IPS-18a (cell line): ENCODE measurements at regions not wholly inside any gene's neighbourhood (a gene's known extent, or its start where the extent isn't known, plus 50 kb on each side); places are given as distances from the start of the nearest gene placed in this dataset.
"Not testable (repeated sequence)": the region's sequence is repeated elsewhere in the genome, so short reads cannot be mapped to it uniquely, and the experiment has no call there.

Experiments
- H3K27ac ChIP-seq: one replicate; pipeline ENCODE4 v1.5.1; 2013; ENCODE audit warnings: low read length
- H3K27me3 ChIP-seq: one replicate; pipeline ENCODE4 v1.6.1; 2013; ENCODE audit warnings: mild to moderate bottlenecking, low read length; ENCODE audit not compliant: control insufficient read depth, insufficient read depth
- H3K36me3 ChIP-seq: one replicate; pipeline ENCODE4 v1.6.1; 2013; ENCODE audit warnings: low read depth, low read length; ENCODE audit not compliant: control insufficient read depth
- H3K4me1 ChIP-seq: one replicate; pipeline ENCODE4 v1.6.1; 2013; ENCODE audit warnings: low read depth, low read length; ENCODE audit not compliant: control insufficient read depth
- H3K4me3 ChIP-seq: one replicate; pipeline ENCODE4 v1.5.1; 2013; ENCODE audit warnings: low read length
- H3K9ac ChIP-seq: one replicate; pipeline ENCODE4 v1.6.1; 2013; ENCODE audit warnings: mild to moderate bottlenecking, low read length, moderate library complexity
- H3K9me3 ChIP-seq: one replicate; pipeline ENCODE4 v1.6.1; 2013; ENCODE audit warnings: low read depth, low read length; ENCODE audit not compliant: control insufficient read depth

DNA sequence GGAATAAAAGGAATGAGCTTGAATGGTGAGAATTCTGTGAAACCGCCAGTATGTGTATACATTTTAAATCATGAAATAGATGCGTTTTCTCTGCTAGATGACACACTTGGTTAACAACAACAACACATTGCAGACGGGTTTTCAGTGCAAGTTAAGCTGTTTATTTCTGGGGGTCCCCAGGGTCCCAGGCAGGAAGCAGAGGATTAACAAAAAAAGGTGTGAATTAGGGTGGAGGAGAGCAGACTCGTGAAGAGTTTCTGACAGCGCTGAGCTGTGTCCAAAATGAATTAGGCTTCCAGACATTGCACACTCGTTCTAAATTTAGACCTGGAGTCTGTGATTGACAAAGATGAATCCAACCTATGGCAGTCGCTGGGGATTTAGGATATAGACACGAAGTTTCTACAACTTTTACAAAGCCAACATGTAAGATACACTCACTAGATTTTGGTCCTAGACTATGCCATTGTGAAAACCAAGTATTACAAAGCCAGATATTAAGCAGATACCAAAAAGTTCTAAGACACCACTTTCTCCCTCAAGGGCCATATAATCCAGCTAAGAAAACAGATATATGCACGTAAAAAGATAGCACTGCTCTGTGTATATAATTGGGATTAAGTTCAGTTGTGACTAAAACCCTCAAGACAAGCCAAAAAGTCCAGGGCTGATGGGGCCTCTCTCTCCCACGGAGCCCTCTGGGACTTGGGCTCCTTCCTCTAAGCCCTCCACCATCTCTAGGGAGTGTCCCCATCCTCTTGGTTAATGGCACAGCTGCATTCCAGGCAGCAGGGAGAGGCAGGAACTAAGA is 120.2 kb downstream of the ACAA2 start:
- Histone ChIP-seq H3K9me3 (no peaks in the 10 kb centered on the region), H3K27me3 (no peaks in the 10 kb centered on the region), H3K27ac (no peak overlapping the region), H3K9ac (no peak overlapping the region), H3K4me1 (peaks cover 6% of the 10 kb centered on the region), H3K36me3 (no peaks in the 10 kb centered on the region), H3K4me3 (no peak overlapping the region)

DNA sequence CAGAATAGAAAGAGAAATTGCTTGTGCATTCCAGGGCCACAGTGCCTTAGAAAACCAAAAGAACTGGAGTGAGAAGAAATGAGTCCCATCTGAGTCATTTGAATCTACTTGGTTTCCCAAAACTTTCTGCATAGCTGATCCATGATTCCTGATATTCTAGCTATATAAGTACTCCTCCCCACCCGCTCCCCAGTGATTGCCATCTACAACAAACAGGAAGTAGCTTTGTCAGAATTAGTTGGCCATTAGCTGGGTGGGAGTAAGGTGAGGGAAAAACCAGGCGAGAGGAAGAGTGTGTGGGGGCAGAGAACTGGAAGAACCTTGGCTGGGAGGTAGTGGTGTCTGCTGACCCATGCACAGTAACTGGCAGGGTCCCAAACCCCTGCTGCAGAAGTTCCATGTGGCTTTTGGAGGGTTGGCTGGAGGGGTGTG is 122.1 kb downstream of the ACAA2 start:
- H3K27ac ChIP-seq = no peak overlapping the region
- no peaks in the 10 kb centered on the region for H3K27me3 ChIP-seq
- no peaks in the 10 kb centered on the region for H3K9me3 ChIP-seq
- H3K9ac ChIP-seq = no peak overlapping the region
- no peaks in the 10 kb centered on the region for H3K4me1 ChIP-seq
- no peaks in the 10 kb centered on the region for H3K36me3 ChIP-seq
- H3K4me3 ChIP-seq = no peak overlapping the region

DNA sequence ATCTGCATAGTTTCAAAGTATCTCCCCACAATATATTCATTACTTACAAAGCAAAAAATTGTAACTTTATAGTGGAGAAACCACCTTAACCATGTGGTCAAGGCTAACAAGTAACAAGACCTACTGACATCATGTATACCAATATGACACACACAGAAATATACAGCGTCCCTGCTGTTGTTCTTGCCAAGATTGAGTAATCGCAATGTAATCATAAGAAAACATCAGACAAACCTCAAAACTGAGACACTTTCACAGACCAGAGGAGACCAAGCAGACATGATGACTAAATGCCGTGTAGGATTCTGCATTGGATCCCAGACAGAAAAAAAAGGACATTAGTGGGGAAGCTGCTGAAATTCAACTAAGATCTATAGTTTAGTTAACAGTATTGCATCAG is 123.0 kb downstream of the ACAA2 start:
- H3K27ac ChIP-seq = no peak overlapping the region
- H3K4me1 ChIP-seq = no peaks in the 10 kb centered on the region
- H3K9ac ChIP-seq = no peak overlapping the region
- H3K36me3 ChIP-seq = no peaks in the 10 kb centered on the region
- no peaks in the 10 kb centered on the region for H3K27me3 ChIP-seq
- H3K9me3 ChIP-seq = no peaks in the 10 kb centered on the region
- no peak overlapping the region for H3K4me3 ChIP-seq

DNA sequence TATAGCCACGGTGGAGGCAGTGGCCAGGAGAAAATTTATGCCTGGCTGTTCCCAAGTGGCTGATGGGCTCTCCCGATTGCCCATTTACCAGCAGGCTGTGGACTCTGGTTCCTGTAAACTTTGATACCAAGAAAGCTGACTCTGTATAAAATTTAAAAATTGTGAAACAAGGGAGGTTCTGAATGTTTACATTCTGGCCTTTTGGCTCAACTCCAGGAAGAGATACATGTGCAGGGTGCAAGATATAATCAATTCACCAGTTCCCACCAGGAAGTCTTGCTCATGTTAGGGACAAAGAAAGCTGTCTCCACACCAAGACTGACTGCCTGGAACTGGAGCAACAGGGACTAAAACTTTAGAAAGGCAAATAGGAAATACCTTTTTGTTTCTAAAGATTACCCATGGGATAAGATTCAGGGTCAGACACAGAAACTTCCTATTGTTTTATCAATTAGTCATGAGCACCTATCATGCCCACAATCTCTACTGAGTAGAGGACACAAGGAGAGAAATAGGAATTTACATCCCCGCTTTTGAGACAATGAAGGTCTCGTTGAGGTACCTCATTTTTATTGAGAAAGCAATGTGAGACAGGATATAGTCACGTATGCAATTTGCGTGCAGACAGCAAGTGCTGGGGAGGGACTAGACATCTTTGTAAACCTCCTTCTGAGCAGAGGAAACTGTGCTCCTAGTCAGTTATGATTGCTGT is 123.5 kb downstream of the LIPG start:
- no peak overlapping the region for H3K9ac ChIP-seq

DNA sequence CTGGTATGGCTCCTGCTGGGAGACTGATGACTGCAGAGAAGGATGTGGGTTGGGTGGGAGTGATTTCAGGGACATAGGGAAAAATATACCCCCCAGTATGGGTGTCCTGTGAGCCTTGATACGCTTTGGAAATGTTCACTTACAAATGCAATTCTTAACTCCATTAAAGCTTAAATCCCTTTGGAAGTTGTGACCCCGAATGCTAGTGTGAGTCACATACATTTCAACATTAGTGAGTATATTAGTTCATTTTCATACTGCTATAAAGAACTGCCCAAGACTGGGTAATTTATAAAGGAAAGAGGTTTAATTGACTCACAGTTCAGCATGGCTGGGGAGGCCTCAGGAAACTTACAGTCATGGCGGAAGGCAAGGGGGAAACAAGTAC is 120.9 kb downstream of the LIPG start:
- not testable (repeated sequence) for H3K9me3 ChIP-seq, H3K27me3 ChIP-seq, H3K9ac ChIP-seq, H3K36me3 ChIP-seq, H3K4me1 ChIP-seq, H3K27ac ChIP-seq, H3K4me3 ChIP-seq

More for the DNA sequence above, 123.5 kb downstream of the LIPG start:
- H3K36me3 ChIP-seq = no peaks in the 10 kb centered on the region
- H3K27me3 ChIP-seq = no peaks in the 10 kb centered on the region
- no peaks in the 10 kb centered on the region for H3K9me3 ChIP-seq
- no peak overlapping the region for H3K4me3 ChIP-seq
- H3K27ac ChIP-seq = no peak overlapping the region
- no peaks in the 10 kb centered on the region for H3K4me1 ChIP-seq

DNA sequence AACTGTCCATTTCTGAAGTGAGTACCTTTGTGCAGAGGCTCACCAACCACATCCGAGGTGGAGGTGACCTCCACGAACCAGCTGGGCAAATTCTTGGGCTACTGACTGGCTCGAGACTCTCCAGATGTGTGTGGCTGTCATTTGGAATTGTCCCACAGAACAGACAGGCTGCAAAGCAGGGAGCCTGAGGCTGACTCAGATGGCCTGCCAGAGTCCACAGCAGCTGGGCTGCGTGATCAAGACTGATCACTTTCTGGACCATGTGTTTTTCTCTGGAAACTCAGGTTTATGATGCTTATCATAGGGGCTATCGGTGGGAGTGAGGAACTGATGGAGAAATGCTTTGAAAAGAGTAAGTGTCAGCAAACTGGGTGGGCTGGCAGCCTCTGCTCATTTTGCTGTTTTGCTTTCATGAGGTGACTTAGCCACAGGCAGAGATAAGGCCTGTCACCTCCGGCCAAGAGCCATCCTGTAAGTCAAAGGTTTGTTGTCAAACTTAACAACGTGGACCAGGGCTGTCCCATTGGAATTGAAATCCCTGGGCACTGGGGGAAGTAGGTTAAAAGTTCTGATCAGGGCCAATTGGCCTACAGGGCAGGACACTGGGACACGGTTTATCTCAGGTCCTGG is 120.4 kb downstream of the LIPG start:
- H3K27me3 ChIP-seq = no peaks in the 10 kb centered on the region
- H3K27ac ChIP-seq = no peak overlapping the region

DNA sequence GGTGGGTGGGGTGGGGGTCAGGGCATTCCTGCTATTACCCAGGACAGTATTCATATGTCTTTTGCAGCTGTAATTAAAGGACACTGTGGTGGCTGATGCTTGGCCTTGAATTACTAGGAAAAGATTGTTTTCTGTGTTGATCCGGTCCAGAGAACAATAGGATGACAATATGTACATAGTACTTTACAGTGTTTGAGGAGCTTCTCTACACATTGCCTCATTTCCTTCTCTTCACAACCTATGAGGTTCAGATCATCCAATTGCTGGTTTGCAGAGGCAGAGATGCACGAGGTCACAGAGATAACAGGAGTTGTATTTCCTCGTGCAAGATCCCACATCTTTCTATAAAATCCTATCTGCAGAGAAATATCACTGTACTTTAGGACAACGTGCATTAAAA is 119.5 kb downstream of the LIPG start:
- H3K9ac ChIP-seq = no peak overlapping the region
- no peak overlapping the region for H3K4me3 ChIP-seq
- H3K9me3 ChIP-seq = no peaks in the 10 kb centered on the region
- no peak overlapping the region for H3K27ac ChIP-seq
- no peaks in the 10 kb centered on the region for H3K27me3 ChIP-seq
- no peaks in the 10 kb centered on the region for H3K4me1 ChIP-seq
- no peaks in the 10 kb centered on the region for H3K36me3 ChIP-seq

More for the DNA sequence above, 120.4 kb downstream of the LIPG start:
- H3K4me3 ChIP-seq = no peak overlapping the region
- H3K9me3 ChIP-seq = no peaks in the 10 kb centered on the region
- H3K36me3 ChIP-seq = no peaks in the 10 kb centered on the region
- H3K4me1 ChIP-seq = no peaks in the 10 kb centered on the region
- H3K9ac ChIP-seq = no peak overlapping the region

DNA sequence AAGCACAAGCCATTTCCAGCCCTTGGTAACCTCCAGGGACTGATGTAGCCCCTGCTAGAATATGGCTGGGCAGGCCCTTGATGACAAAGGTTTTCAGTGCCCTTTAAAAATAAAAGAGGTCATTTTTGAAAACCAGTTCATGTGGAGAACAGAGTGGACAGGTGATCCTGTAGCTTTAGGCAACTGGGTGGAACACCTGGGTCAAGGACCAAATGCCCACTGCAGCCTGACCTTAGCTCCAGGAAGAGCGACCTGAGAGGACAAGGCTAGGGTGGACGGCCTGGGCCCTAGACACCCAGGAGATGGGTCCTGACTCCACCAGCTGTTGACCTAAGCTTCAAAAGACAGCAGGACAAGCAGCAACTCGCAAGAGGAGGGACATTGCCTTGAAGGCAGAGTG is 116.6 kb downstream of the LIPG start:
- Histone ChIP-seq H3K9me3 (no peaks in the 10 kb centered on the region), H3K4me1 (no peaks in the 10 kb centered on the region), H3K36me3 (no peaks in the 10 kb centered on the region), H3K27me3 (no peaks in the 10 kb centered on the region), H3K4me3 (no peak overlapping the region), H3K9ac (no peak overlapping the region), H3K27ac (no peak overlapping the region)

DNA sequence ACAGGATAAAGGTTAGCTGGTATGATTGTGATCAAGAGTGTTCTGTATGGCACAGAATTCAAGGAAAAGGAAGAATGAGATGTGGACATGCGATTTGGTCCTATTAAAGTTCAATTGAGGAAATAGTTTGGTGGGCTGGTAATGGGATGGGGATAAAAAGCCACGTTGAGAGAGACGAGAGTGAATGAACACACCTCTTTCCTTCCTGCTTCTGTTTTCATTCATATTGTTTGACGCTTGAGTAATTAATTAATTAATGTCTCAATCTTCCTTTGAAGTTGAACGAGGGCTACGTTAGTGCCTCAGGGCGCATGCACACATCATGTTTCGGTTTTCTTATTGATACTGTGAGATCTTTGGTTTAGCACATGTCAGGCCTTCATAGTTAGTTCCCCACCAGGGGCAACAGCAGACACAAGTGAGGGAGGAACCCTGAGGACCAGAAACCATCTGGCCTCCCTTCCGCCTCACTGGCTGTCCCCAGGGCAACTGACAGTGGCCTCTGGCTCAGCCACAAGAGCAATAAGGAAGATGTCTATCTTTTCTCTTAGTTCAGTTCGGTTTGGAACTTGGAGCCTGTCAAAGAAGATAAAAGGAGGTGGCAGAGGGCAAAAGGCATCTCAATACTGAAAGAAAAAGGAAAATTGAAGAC is 116.0 kb downstream of the LIPG start:
- Histone ChIP-seq H3K27ac (no peak overlapping the region), H3K9me3 (no peaks in the 10 kb centered on the region)

DNA sequence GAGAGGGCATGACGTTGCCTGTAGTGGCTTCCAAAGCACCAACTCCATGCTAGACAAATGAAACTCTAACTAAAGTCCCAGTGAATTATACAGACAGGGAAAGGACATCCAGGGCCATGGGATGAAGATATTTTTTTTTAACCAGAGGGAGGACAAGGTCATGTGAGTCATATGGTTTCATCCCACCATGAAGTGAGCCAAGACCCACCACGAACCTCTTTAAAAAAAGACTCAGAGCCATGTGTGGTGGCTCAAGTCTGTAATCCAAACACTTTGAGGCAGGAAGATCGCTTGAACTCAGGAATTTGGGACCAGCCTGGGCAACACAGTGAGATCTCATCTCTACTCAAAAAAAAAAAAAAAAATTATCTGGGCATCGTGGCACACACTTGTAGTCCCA is 115.2 kb downstream of the LIPG start:
- Histone ChIP-seq H3K4me3 (no peak overlapping the region), H3K27ac (no peak overlapping the region), H3K4me1 (no peaks in the 10 kb centered on the region), H3K36me3 (no peaks in the 10 kb centered on the region), H3K27me3 (no peaks in the 10 kb centered on the region), H3K9ac (no peak overlapping the region), H3K9me3 (no peaks in the 10 kb centered on the region)

More for the DNA sequence above, 116.0 kb downstream of the LIPG start:
- no peaks in the 10 kb centered on the region for H3K36me3 ChIP-seq
- H3K4me1 ChIP-seq = no peaks in the 10 kb centered on the region
- no peaks in the 10 kb centered on the region for H3K27me3 ChIP-seq
- H3K9ac ChIP-seq = no peak overlapping the region
- no peak overlapping the region for H3K4me3 ChIP-seq

DNA sequence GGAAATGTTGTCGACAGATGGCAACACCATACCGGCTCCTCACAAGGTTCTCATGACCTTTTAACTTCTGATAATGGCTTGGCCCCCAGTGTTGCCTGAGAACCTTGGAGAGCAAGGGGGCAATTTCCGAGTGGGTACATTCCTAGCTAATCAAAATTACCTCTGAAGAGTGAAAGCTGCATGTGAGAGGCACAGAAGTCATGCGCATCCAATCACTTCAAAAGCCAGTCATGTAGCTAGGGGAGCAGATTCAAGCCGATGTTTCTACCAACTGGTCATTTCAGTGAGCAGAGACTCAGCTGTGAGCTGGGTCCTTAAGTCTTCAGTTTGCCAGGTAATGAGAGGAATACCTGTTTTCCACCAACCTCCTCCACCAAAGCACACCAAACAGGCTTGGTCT is 111.4 kb downstream of the LIPG start:
- Histone ChIP-seq H3K36me3 (no peaks in the 10 kb centered on the region), H3K27ac (no peak overlapping the region), H3K9ac (no peak overlapping the region), H3K9me3 (no peaks in the 10 kb centered on the region), H3K4me3 (no peak overlapping the region), H3K4me1 (peaks cover 9% of the 10 kb centered on the region), H3K27me3 (no peaks in the 10 kb centered on the region)
